ENCODE measurements at regions not wholly inside any gene's neighbourhood (a gene's known extent, or its start where the extent isn't known, plus 50 kb on each side); places are given as distances from the start of the nearest gene placed in this dataset.
"Not testable (repeated sequence)": the region's sequence is repeated elsewhere in the genome, so short reads cannot be mapped to it uniquely, and the experiment has no call there.

GRCh38 chrX:67213686-67214085 is 330.1 kb upstream of the AR start:
- not testable (repeated sequence) for DNase-seq

- DNase-seq, result no peak
Observed at GRCh38 chrX:67207912-67208311, 335.9 kb upstream of the AR start.

DNA sequence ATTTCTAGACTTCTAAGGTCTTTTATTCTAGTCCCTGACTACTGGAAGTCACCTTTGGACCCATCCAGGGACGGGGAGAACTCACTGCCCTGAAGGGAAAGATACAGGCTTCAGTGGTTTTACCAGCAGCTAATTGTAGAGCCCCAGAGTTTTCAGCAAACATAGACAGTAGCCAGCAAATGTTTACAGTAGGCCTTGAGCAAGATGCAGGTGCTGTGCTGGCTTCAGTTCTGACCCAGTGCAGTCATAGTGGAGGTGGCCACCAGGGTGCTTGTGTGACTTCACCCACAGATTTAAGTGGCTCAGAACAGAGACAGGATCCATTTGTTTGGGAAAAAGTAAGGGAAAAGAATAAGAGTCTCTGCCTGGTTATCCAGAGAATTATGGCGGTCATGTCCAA is 384.4 kb upstream of the AR start:
- DNase-seq, result no peak

- DNase-seq, result no peak
Observed at GRCh38 chrX:67114635-67115034, 429.2 kb upstream of the AR start.

DNA sequence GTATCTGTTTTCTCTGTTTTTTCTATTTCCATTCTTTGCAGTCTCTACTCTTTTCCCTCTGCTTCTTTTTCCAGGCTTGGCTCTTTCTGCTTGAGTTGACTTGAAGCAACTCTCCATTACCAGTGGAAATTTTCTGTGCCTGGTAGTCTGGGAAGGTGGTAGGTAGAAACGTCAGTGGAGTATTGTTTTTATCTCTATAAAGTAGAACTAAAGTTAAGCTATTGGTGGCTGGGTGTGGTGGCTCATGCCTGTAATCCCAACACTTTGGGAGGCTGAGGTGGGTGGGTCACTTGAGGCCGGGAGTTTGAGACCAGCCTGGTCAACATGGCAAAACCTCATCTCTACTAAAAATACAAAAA is 438.1 kb upstream of the AR start:
- DNase-seq, result no peak

GRCh38 chrX:67104982-67105757 is 438.7 kb upstream of the AR start:
- DNase-seq, result no peak

DNA sequence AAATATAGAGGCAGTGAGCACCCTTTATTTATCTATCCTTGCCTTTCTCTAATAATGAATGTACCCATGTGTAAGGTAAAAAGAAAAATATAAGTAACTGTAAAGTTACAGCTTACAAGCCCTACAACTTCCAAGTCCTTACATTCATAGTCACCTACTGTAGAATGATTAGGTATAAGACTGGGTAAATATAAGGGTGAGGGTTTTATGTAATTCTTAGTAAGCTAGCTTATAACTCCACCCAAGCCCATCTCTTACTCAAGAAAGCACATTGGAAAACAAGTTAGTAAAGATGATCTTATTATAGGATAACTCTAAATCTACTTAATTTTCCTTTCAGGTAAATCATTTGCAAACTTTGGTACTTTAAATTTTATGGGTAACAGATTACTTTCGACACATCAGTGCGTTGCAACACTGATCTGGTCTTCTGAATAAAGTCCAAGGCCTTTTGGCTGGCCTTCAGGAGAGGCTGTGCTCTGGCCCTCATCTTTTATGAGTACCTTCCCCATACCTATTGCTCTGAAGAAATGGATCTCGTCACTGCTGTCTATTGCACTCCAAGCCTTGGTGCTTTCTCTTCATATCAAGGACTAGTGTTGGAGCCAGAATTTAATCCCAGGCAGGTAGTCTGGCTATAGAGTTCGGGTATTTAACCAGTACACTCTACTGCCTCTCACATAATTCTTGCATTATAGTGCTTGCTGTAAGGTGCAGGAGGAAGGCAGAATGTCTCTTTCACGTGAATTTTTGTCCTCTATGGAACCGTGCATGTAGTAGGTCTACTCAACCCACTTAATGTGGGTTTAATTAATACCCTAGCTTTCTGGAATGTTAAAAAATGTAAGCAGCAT is 443.6 kb upstream of the AR start:
- DNase-seq, result no peak

- DNase-seq, result no peak
Observed at GRCh38 chrX:67094061-67094460, 449.8 kb upstream of the AR start.

DNA sequence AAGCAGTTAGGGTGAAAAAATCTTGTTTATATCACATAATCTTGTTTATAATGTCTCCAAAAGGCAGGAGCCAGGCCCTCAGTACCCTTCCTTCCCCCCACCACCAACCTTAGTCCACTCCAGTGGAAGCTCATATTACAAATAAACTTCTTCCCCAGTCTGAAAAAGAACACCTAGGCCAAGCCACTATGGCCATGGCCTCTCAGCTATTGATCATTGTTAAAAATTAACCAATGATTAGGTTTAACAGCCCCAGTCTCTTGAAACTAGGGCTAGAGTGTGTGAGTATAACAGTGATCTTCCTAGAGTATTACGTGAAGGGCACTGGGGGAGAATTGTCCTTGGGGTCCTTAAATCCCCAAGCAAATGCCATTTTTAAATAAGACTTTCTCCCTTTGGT is 411.9 kb upstream of the EDA2R start:
- no peak for DNase-seq

DNA sequence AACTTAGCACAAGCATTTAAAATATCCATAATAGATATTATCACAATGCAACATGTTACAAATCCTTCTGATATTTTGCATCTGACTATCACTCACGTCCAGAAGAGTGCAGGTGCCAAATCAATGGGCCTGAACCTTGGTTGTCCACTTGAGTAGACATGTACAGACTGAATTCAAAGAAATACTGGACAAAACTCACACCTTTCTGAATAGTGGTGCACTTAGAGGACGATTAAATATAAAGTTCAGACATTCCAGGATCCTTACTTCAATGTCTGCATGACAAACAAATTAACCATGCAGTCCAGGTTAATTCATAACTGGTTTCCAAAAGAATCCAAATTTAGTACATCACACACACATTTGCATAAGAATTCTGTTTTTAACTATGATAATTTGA is 406.0 kb upstream of the EDA2R start:
- DNase-seq, result no peak

GRCh38 chrX:67044029-67044653 is 405.3 kb upstream of the EDA2R start:
- DNase-seq, result no peak

DNA sequence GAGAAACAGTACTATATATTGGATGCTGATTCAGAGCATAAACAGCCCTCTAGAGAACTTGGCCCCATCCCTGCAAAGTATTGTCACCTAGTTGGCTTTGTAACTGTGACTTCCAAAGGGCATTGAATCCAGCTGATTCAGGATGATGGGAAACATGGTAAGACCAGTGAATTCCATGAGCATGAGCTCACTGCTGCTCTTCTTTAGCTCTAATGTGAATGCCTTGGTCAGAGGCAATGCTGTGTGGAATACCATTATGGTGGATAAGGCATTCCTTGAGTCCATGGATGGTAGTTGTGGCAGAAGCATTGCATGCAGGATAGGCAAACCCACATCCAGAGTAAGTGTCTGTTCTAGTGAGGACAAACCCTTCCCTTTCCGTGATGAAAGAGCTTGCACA is 365.6 kb upstream of the EDA2R start:
- no peak for DNase-seq

- DNase-seq, result no peak
Observed at GRCh38 chrX:66994729-66995128, 355.9 kb upstream of the EDA2R start.

- DNase-seq, result not testable (repeated sequence)
Observed at GRCh38 chrX:66992077-66992476, 353.2 kb upstream of the EDA2R start.

- DNase-seq, result no peak
Observed at GRCh38 chrX:66988331-66988730, 349.5 kb upstream of the EDA2R start.

- DNase-seq, result no peak
Observed at GRCh38 chrX:66961665-66962064, 322.8 kb upstream of the EDA2R start.

GRCh38 chrX:66931713-66932112 is 292.8 kb upstream of the EDA2R start:
- DNase-seq, result no peak

- DNase-seq, result not testable (repeated sequence)
Observed at GRCh38 chrX:66930516-66930915, 291.6 kb upstream of the EDA2R start.

- DNase-seq, result no peak
Observed at GRCh38 chrX:66920296-66920695, 281.4 kb upstream of the EDA2R start.

- DNase-seq, result no peak
Observed at GRCh38 chrX:66919280-66919832, 280.5 kb upstream of the EDA2R start.

DNA sequence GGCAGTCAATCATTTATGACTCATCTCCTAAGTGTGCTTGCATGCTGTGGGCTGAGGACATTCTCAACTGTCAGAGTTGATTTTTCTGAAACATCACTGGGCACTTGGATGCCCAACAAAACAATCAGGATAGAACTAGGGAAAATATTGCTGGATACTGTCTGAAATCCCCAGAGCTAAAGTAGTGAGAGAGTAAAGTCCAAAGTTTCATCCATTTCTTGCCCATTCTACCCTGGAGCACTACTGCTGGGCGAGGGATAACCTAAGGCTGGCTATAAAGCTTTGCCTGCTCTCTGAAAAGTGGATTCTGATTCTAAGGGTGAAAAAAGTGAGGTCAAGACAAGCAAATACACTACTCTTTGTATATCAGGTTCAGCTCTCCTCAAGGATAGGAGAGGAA is 279.6 kb upstream of the EDA2R start:
- no peak for DNase-seq

- no peak for DNase-seq
Observed at GRCh38 chrX:66915893-66916292, 277.0 kb upstream of the EDA2R start.

DNA sequence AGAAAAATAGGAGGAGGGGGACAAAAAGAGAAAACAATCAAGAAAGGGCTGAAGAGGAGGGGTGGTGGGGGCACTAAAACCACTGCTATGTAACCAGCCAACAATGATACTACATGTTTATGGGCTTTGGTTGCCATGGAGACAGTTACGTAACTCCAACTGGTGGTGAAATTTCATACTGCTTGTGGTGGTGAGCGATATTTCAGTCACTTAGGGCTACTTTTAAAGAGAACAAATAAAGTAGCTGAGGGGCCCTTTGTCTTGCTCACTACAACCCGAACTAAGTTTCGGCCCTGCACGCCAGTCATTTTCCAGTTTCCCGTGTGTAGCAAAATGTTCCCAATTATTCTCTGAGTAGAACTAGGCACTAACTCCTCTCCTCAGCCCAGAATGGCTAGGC is 275.2 kb upstream of the EDA2R start:
- no peak for DNase-seq

GRCh38 chrX:66912417-66912816 is 273.5 kb upstream of the EDA2R start:
- DNase-seq, result no peak

Data from activated CD4-positive, CD25-positive, alpha-beta regulatory T cell (primary cell).